H1 (cell line): ENCODE measurements at regions not wholly inside any gene's neighbourhood (a gene's known extent, or its start where the extent isn't known, plus 50 kb on each side); places are given as distances from the start of the nearest gene placed in this dataset.

Source experiments
- CTCF ChIA-PET: fragments of 300-600 bp; sonication (Branson Sonifier 250); formaldehyde crosslinking; loops from one replicate; lab custom pipeline; 2021; ENCODE audit not compliant: partially characterized antibody; lab: Charles Lee
- POLR2A ChIA-PET: fragments of 300-600 bp; sonication (Branson Sonifier 250); formaldehyde crosslinking; loops from one replicate; lab custom pipeline; 2021; ENCODE audit warnings: inconsistent platforms; ENCODE audit not compliant: partially characterized antibody; lab: Charles Lee
- DNase-seq, 2 experiments: peaks; one replicate each; pipeline versions ENCODE4 v3.0.0 to v3.0.0-alpha.2; 2010 to 2022; ENCODE audit warnings: low spot score in 2 of 2, low read depth in 1 of 2, mixed read lengths in 1 of 2
- FAIRE-seq: peaks from 2 replicates; lab custom pipeline; 2011; peaks lifted over from hg19 to GRCh38; lab: Jason Lieb, UNC
- H2AFZ ChIP-seq: 2 replicates; pipeline ENCODE4 v1.8.1; 2012; ENCODE audit warnings: low read length, inconsistent platforms
- H2AK5ac ChIP-seq: 2 replicates; pipeline ENCODE4 v1.6.1; 2013; ENCODE audit warnings: low read depth, low read length
- H2BK120ac ChIP-seq: replicated peaks from 2 replicates; pipeline ENCODE3; 2013; ENCODE audit warnings: low read depth, low read length, inconsistent platforms
- H2BK12ac ChIP-seq: 2 replicates; pipeline ENCODE4 v1.6.1; 2013; ENCODE audit warnings: low read depth, low read length
- H2BK15ac ChIP-seq: 2 replicates; pipeline ENCODE4 v1.6.1; 2013; ENCODE audit warnings: low read length
- H2BK20ac ChIP-seq: 2 replicates; pipeline ENCODE4 v1.6.1; 2013; ENCODE audit warnings: low read length
- H2BK5ac ChIP-seq: 2 replicates; pipeline ENCODE4 v1.6.1; 2013; ENCODE audit warnings: low read depth, low read length
- H3K14ac ChIP-seq: 2 replicates; pipeline ENCODE4 v1.6.1; 2013; ENCODE audit warnings: inconsistent platforms; ENCODE audit not compliant: insufficient read length
- H3K18ac ChIP-seq: 2 replicates; pipeline ENCODE4 v1.6.1; 2013; ENCODE audit warnings: low read length; ENCODE audit errors: extremely low read depth
- H3K23ac ChIP-seq: 2 replicates; pipeline ENCODE4 v1.6.1; 2013; ENCODE audit warnings: inconsistent platforms; ENCODE audit not compliant: insufficient read length
- H3K23me2 ChIP-seq: 2 replicates; pipeline ENCODE4 v1.6.1; 2013; ENCODE audit warnings: low read depth, low read length
- H3K27ac ChIP-seq: 2 replicates; pipeline ENCODE4 v1.6.1; 2011; ENCODE audit warnings: low read depth, low read length, inconsistent platforms
- H3K27me3 ChIP-seq, 4 experiments: replicated peaks in 1 of 4; 1 replicate in 1 of 4; 2 replicates in 3 of 4; pipeline versions ENCODE4 v1.6.1 to v1.8.1; 2011 to 2013; ENCODE audit warnings: low read length in 3 of 4, mild to moderate bottlenecking in 3 of 4, inconsistent platforms in 2 of 4, mixed read lengths in 2 of 4, moderate library complexity in 1 of 4; ENCODE audit not compliant: control insufficient read depth in 3 of 4, insufficient read depth in 3 of 4; ENCODE audit errors: extremely low read depth in 1 of 4
- H3K36me3 ChIP-seq, 4 experiments: 2 replicates each; pipeline versions ENCODE4 v1.6.1 to v1.8.1; 2011 to 2013; ENCODE audit warnings: mild to moderate bottlenecking in 4 of 4, low read length in 3 of 4, moderate library complexity in 2 of 4, control low read depth in 1 of 4, inconsistent platforms in 1 of 4; ENCODE audit not compliant: insufficient read depth in 4 of 4, control insufficient read depth in 2 of 4
- H3K4ac ChIP-seq: replicated peaks from 2 replicates; pipeline ENCODE3; 2013; ENCODE audit warnings: low read length, low read depth, mixed read lengths, inconsistent platforms; ENCODE audit not compliant: insufficient read length
- H3K4me1 ChIP-seq, 4 experiments: replicated peaks in 1 of 4; 1 replicate in 1 of 4; 2 replicates in 3 of 4; pipeline versions ENCODE4 v1.6.1 to v1.8.1; 2011 to 2013; ENCODE audit warnings: low read length in 3 of 4, inconsistent platforms in 2 of 4, mixed read lengths in 1 of 4; ENCODE audit not compliant: insufficient read depth in 4 of 4, control insufficient read depth in 3 of 4
- H3K4me2 ChIP-seq, 2 experiments: 2 replicates each; pipeline versions ENCODE4 v1.6.1 to v1.8.1; 2011 to 2013; ENCODE audit warnings: low read depth in 2 of 2, low read length in 2 of 2, control low read depth in 1 of 2, inconsistent platforms in 1 of 2, mild to moderate bottlenecking in 1 of 2; ENCODE audit not compliant: insufficient read depth in 1 of 2
- H3K4me3 ChIP-seq, 4 experiments: fragments of 200-600, 300-600 bp in 1 of 4; sonication (generic), shearing (Covaris generic), sonication (Bioruptor Twin) in 1 of 4; 2 replicates each; pipeline versions ENCODE4 v1.5.1 to v1.8.1; 2011 to 2016; ENCODE audit warnings: low read length in 4 of 4, low read depth in 3 of 4, control low read depth in 2 of 4, inconsistent platforms in 2 of 4, mild to moderate bottlenecking in 2 of 4, mixed read lengths in 1 of 4, moderate library complexity in 1 of 4; ENCODE audit not compliant: insufficient read depth in 2 of 4; ENCODE audit errors: extremely low read depth in 1 of 4
- H3K56ac ChIP-seq: replicated peaks from 2 replicates; pipeline ENCODE3; 2013; ENCODE audit warnings: low read depth, mild to moderate bottlenecking, mixed read lengths, low read length, inconsistent platforms; ENCODE audit not compliant: insufficient read length
- H3K79me1 ChIP-seq: 2 replicates; pipeline ENCODE4 v1.6.1; 2013; ENCODE audit warnings: low read depth, low read length, control low read depth
- H3K79me2 ChIP-seq, 2 experiments: 2 replicates each; pipeline versions ENCODE4 v1.6.1 to v1.8.1; 2012 to 2013; ENCODE audit warnings: low read length in 2 of 2, mild to moderate bottlenecking in 2 of 2, inconsistent platforms in 1 of 2; ENCODE audit not compliant: insufficient read depth in 2 of 2, control insufficient read depth in 1 of 2
- H3K9ac ChIP-seq, 4 experiments: replicated peaks in 1 of 4; 1 replicate in 1 of 4; 2 replicates in 3 of 4; pipeline versions ENCODE4 v1.6.1 to v1.8.1; 2011 to 2013; ENCODE audit warnings: low read depth in 3 of 4, low read length in 3 of 4, control low read depth in 2 of 4, mild to moderate bottlenecking in 2 of 4, moderate library complexity in 2 of 4, inconsistent platforms in 1 of 4; ENCODE audit errors: extremely low read depth in 1 of 4
- H3K9me3 ChIP-seq, 2 experiments: 2 replicates each; pipeline versions ENCODE4 v1.6.1 to v1.8.1; 2012 to 2013; ENCODE audit warnings: mild to moderate bottlenecking in 2 of 2, moderate library complexity in 2 of 2, control low read depth in 1 of 2, inconsistent platforms in 1 of 2, low read depth in 1 of 2, low read length in 1 of 2, mixed read lengths in 1 of 2; ENCODE audit not compliant: insufficient read depth in 2 of 2
- H4K20me1 ChIP-seq, 2 experiments: replicated peaks in 1 of 2; 2 replicates each; pipeline versions ENCODE3 to v1.8.1; 2011 to 2013; ENCODE audit warnings: inconsistent platforms in 2 of 2, low read length in 2 of 2, mild to moderate bottlenecking in 1 of 2; ENCODE audit not compliant: insufficient read depth in 2 of 2, control insufficient read depth in 1 of 2
- H4K5ac ChIP-seq: 2 replicates; pipeline ENCODE4 v1.6.1; 2013; ENCODE audit warnings: low read length, low read depth, mixed read lengths, inconsistent platforms; ENCODE audit not compliant: insufficient read length
- H4K8ac ChIP-seq: 2 replicates; pipeline ENCODE4 v1.8.0; 2013; ENCODE audit warnings: mild to moderate bottlenecking, moderate library complexity, low read length, inconsistent platforms; ENCODE audit not compliant: insufficient read depth; ENCODE audit errors: extremely low read depth
- H4K91ac ChIP-seq: replicated peaks from 2 replicates; pipeline ENCODE3; 2013; ENCODE audit warnings: low read length, mixed read lengths, inconsistent platforms; ENCODE audit not compliant: insufficient read length
- ASH2L ChIP-seq: fragments of 200-600, 300-600 bp; sonication (generic); IDR thresholded peaks from one replicate; pipeline ENCODE4 v1.7.1; 2017; ENCODE audit warnings: low read length
- BCL11A ChIP-seq, 2 experiments: IDR thresholded peaks; one replicate each; pipeline ENCODE4 v1.6.1; 2011; ENCODE audit warnings: low read depth in 2 of 2, low read length in 2 of 2, mild to moderate bottlenecking in 2 of 2
- CBX5 ChIP-seq: fragments of 300-800, 300-1000 bp; sonication (generic); IDR thresholded peaks from 2 replicates; pipeline ENCODE4 v1.7.1; 2016; ENCODE audit warnings: antibody characterized with exemption, low read length, low read depth
- CTCF ChIP-seq, 3 experiments: IDR thresholded peaks; 1 replicate in 2 of 3; 2 replicates in 1 of 3; pipeline versions ENCODE4 v1.5.1 to v1.6.1; 2011; ENCODE audit warnings: low read length in 3 of 3, mild to moderate bottlenecking in 3 of 3, inconsistent platforms in 2 of 3, low read depth in 1 of 3, moderate library complexity in 1 of 3; ENCODE audit not compliant: insufficient read depth in 1 of 3; ENCODE audit errors: control extremely low read depth in 1 of 3
- EP300 ChIP-seq, 2 experiments: IDR thresholded peaks; 1 replicate in 1 of 2; 2 replicates in 1 of 2; pipeline ENCODE4 v1.6.1; 2011 to 2012; ENCODE audit warnings: low read depth in 2 of 2, low read length in 2 of 2, mild to moderate bottlenecking in 2 of 2, borderline replicate concordance in 1 of 2, inconsistent platforms in 1 of 2, moderate library complexity in 1 of 2
- SAP30 ChIP-seq: fragments of 300-600 bp; sonication (generic); IDR thresholded peaks from 2 replicates; pipeline ENCODE4 v1.7.1; 2012; ENCODE audit warnings: low read length, moderate library complexity, mild to moderate bottlenecking, inconsistent platforms; ENCODE audit not compliant: insufficient read depth, insufficient replicate concordance
- SP4 ChIP-seq: IDR thresholded peaks from 2 replicates; pipeline ENCODE4 v1.6.1; 2012; ENCODE audit warnings: low read length, inconsistent platforms
- SUZ12 ChIP-seq: fragments of 200-600 bp; sonication (generic); IDR thresholded peaks from 2 replicates; pipeline ENCODE4 v1.6.1; 2012; ENCODE audit warnings: mild to moderate bottlenecking, inconsistent platforms, low read length, moderate library complexity, mixed read lengths
- YY1 ChIP-seq: IDR thresholded peaks from 2 replicates; pipeline ENCODE4 v1.6.1; 2011; ENCODE audit warnings: low read depth, mild to moderate bottlenecking, low read length
- WGBS, 2 experiments: shearing (Covaris generic) in 1 of 2; methylation state at CpG; one replicate each; pipeline versions ENCODE4 v1.1.6 to v1.1.7; 2013 to 2015; ENCODE audit warnings: low lambda C conversion rate in 2 of 2, mixed read lengths in 2 of 2, inconsistent platforms in 1 of 2, low coverage in 1 of 2, missing lambda C conversion rate in 1 of 2; ENCODE audit not compliant: insufficient replicate concordance in 2 of 2, insufficient coverage in 1 of 2, insufficient read length in 1 of 2; ENCODE audit errors: extremely low coverage in 1 of 2, missing lambda C conversion rate in 1 of 2; 5-methylcytosine and 5-hydroxymethylcytosine counted together
- TF ChIP-seq, protein P1 (sequence below): IDR thresholded peaks from 2 replicates; pipeline ENCODE4 v1.6.1; 2012; ENCODE audit warnings: inconsistent platforms
- TF ChIP-seq, protein P2 (sequence below): IDR thresholded peaks from 2 replicates; pipeline ENCODE4 v1.6.1; 2012; ENCODE audit warnings: inconsistent platforms

DNA sequence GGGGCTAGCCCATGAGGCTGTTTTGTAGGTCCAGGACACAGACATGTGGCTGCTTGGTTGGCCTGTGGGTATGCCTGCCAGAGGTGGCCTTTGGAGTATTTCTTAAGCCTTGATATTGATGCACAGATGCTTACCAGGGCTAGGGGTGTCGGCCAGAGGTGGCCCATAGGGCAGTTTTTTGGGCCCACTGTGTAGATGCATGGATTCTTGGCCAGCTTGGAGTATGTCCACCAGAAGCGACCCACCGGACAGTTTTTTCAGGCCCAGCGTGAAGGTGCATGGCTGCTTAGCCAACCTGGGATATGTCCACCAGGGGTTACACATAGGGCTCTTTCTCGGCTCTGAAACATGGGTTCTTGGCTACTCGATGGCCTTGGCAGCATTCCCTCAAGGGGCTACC is 1199.1 kb downstream of the CNTNAP5 start:
- Histone ChIP-seq H2BK120ac (no peak overlapping the region), H4K5ac (no peak overlapping the region), H3K79me2 (no peaks in the 10 kb centered on the region), H2BK12ac (no peak overlapping the region), H4K20me1 (no peaks in the 10 kb centered on the region), H4K8ac (no peak overlapping the region), H3K23ac (no peak overlapping the region), H2BK15ac (no peak overlapping the region), H3K36me3 (no peaks in the 10 kb centered on the region), H3K4me1 (no peaks in the 10 kb centered on the region), H3K27me3 (no peaks in the 10 kb centered on the region), H3K27ac (no peak overlapping the region), H3K79me1 (no peaks in the 10 kb centered on the region), H2BK5ac (no peak overlapping the region), H4K91ac (no peak overlapping the region), H3K4me3 (no peak overlapping the region), H2BK20ac (no peak overlapping the region), H3K18ac (no peak overlapping the region), H3K14ac (no peak overlapping the region), H3K56ac (no peak overlapping the region), H3K4me2 (no peak overlapping the region), H3K23me2 (no peaks in the 10 kb centered on the region), H3K9me3 (peaks cover 13 to 16% of the 10 kb centered on the region in 2 experiments; a peak in 3 of 4 replicates), H3K4ac (no peak overlapping the region), H2AFZ (no peak overlapping the region; the same call in 1 of the 2 replicates), H2AK5ac (no peak overlapping the region), H3K9ac (no peak overlapping the region)
- ChIA-PET CTCF (interaction anchor here (1.1 kb wide), 1 partner anchor 162 kb away, joined by 3 read pairs; no protein-coding TSS in a partner anchor), POLR2A (no interaction called here)
- DNase-seq, result no peak
- no peak for FAIRE-seq
- 97% methylated on average over 6 of the region's 6 CpGs; no CpG with 5 or more reads in 1 of the 2 experiments for WGBS, 2 experiments
- TF ChIP-seq, protein P1, sequence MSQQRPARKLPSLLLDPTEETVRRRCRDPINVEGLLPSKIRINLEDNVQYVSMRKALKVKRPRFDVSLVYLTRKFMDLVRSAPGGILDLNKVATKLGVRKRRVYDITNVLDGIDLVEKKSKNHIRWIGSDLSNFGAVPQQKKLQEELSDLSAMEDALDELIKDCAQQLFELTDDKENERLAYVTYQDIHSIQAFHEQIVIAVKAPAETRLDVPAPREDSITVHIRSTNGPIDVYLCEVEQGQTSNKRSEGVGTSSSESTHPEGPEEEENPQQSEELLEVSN, result no peak
- TF ChIP-seq CTCF (IDR thresholded peaks at IDR 0.05; ENCODE audit: control extremely low read depth in 1 of 3, insufficient read depth in 1 of 3, low read depth in 1 of 3, low read length in 3 of 3) (no peak), SP4 (no peak), SAP30 (no peak), YY1 (no peak), CBX5 (no peak), BCL11A (IDR thresholded peaks at IDR 0.05; ENCODE audit: low read depth in 2 of 2, low read length in 2 of 2) (no peak), SUZ12 (no peak), ASH2L (no peak), EP300 (IDR thresholded peaks at IDR 0.05; ENCODE audit: borderline replicate concordance in 1 of 2, low read depth in 2 of 2, low read length in 2 of 2) (no peak)
- TF ChIP-seq, protein P2, sequence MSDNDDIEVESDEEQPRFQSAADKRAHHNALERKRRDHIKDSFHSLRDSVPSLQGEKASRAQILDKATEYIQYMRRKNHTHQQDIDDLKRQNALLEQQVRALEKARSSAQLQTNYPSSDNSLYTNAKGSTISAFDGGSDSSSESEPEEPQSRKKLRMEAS, result no peak
